H9 (cell line): ENCODE measurements at regions not wholly inside any gene's neighbourhood (a gene's known extent, or its start where the extent isn't known, plus 50 kb on each side); places are given as distances from the start of the nearest gene placed in this dataset.

Source experiments
- DNase-seq: peaks from one replicate; pipeline ENCODE4 v3.0.0-alpha.2; 2017
- H2AFZ ChIP-seq: one replicate; pipeline ENCODE4 v1.6.1; 2013; ENCODE audit warnings: mild to moderate bottlenecking, low read length, control low read depth, moderate library complexity
- H2AK5ac ChIP-seq: 2 replicates; pipeline ENCODE4 v1.6.1; 2013; ENCODE audit warnings: low read length, control low read depth, mixed read lengths; ENCODE audit not compliant: insufficient read length
- H2BK120ac ChIP-seq: one replicate; pipeline ENCODE4 v1.6.1; 2013; ENCODE audit warnings: low read depth, mild to moderate bottlenecking, low read length, control low read depth, inconsistent platforms; ENCODE audit not compliant: poor library complexity, severe bottlenecking
- H2BK12ac ChIP-seq: 2 replicates; pipeline ENCODE4 v1.6.1; 2013; ENCODE audit warnings: low read length, control low read depth, mixed read lengths, low read depth; ENCODE audit not compliant: insufficient read length
- H2BK15ac ChIP-seq: 2 replicates; pipeline ENCODE4 v1.6.1; 2013; ENCODE audit warnings: low read depth, low read length, control low read depth
- H2BK20ac ChIP-seq: one replicate; pipeline ENCODE4 v1.6.1; 2013; ENCODE audit warnings: low read depth, mild to moderate bottlenecking, low read length, control low read depth, inconsistent platforms; ENCODE audit not compliant: poor library complexity, severe bottlenecking
- H2BK5ac ChIP-seq: 2 replicates; pipeline ENCODE4 v1.6.1; 2013; ENCODE audit warnings: low read length, control low read depth, mixed read lengths; ENCODE audit not compliant: insufficient read length
- H3K14ac ChIP-seq: 2 replicates; pipeline ENCODE4 v1.6.1; 2013; ENCODE audit warnings: low read length, control low read depth; ENCODE audit not compliant: insufficient read depth
- H3K18ac ChIP-seq: 2 replicates; pipeline ENCODE4 v1.6.1; 2013; ENCODE audit warnings: low read depth, mild to moderate bottlenecking, mixed read lengths, low read length, control low read depth; ENCODE audit not compliant: insufficient read length
- H3K23ac ChIP-seq: 2 replicates; pipeline ENCODE4 v1.6.1; 2013; ENCODE audit warnings: low read length, control low read depth, mixed read lengths, low read depth; ENCODE audit not compliant: insufficient read length
- H3K23me2 ChIP-seq: 2 replicates; pipeline ENCODE4 v1.6.1; 2013; ENCODE audit warnings: low read depth, mild to moderate bottlenecking, mixed read lengths, low read length, control low read depth; ENCODE audit not compliant: insufficient read length, poor library complexity, severe bottlenecking
- H3K27ac ChIP-seq: 2 replicates; pipeline ENCODE4 v1.5.1; 2013; ENCODE audit warnings: low read length, control low read depth, mixed read lengths, low read depth; ENCODE audit not compliant: insufficient read length
- H3K27me3 ChIP-seq: 2 replicates; pipeline ENCODE4 v1.6.1; 2013; ENCODE audit warnings: low read length, control low read depth, inconsistent platforms; ENCODE audit not compliant: insufficient read depth
- H3K4ac ChIP-seq: 2 replicates; pipeline ENCODE4 v1.6.1; 2013; ENCODE audit warnings: low read depth, mild to moderate bottlenecking, control low read depth, inconsistent platforms, low read length, moderate library complexity
- H3K4me1 ChIP-seq: 2 replicates; pipeline ENCODE4 v1.6.1; 2013; ENCODE audit warnings: low read length, control low read depth, inconsistent platforms; ENCODE audit not compliant: insufficient read depth
- H3K4me2 ChIP-seq: 2 replicates; pipeline ENCODE4 v1.6.1; 2013; ENCODE audit warnings: low read length, control low read depth, mixed read lengths; ENCODE audit not compliant: insufficient read length, insufficient read depth
- H3K56ac ChIP-seq: 2 replicates; pipeline ENCODE4 v1.6.1; 2013; ENCODE audit warnings: low read depth, mild to moderate bottlenecking, mixed read lengths, low read length, control low read depth; ENCODE audit not compliant: insufficient read length
- H3K79me1 ChIP-seq: 2 replicates; pipeline ENCODE4 v1.6.1; 2013; ENCODE audit warnings: low read depth, mild to moderate bottlenecking, moderate library complexity, low read length, control low read depth, inconsistent platforms; ENCODE audit not compliant: insufficient read depth, poor library complexity, severe bottlenecking
- H3K79me2 ChIP-seq: 2 replicates; pipeline ENCODE4 v1.6.1; 2013; ENCODE audit warnings: low read length, control low read depth, inconsistent platforms; ENCODE audit not compliant: insufficient read depth
- H3K9ac ChIP-seq: 2 replicates; pipeline ENCODE4 v1.6.1; 2013; ENCODE audit warnings: low read length, control low read depth, mixed read lengths; ENCODE audit not compliant: insufficient read length; ENCODE audit errors: extremely low read depth
- H3K9me3 ChIP-seq: one replicate; pipeline ENCODE4 v1.6.1; 2013; ENCODE audit warnings: low read depth, low read length, inconsistent platforms; ENCODE audit not compliant: control insufficient read depth
- H3T11ph ChIP-seq: one replicate; pipeline ENCODE4 v1.6.1; 2013; ENCODE audit warnings: mild to moderate bottlenecking, low read length, control low read depth, inconsistent platforms
- H4K20me1 ChIP-seq: one replicate; pipeline ENCODE4 v1.6.1; 2013; ENCODE audit not compliant: control insufficient read depth, insufficient read length, insufficient read depth
- H4K5ac ChIP-seq: 2 replicates; pipeline ENCODE4 v1.6.1; 2013; ENCODE audit warnings: low read depth, mild to moderate bottlenecking, mixed read lengths, low read length, control low read depth; ENCODE audit not compliant: insufficient read length
- H4K8ac ChIP-seq: replicated peaks from 2 replicates; pipeline ENCODE4 v1.6.1; 2013; ENCODE audit warnings: low read length, control low read depth, mixed read lengths, low read depth; ENCODE audit not compliant: insufficient read length
- H4K91ac ChIP-seq: 2 replicates; pipeline ENCODE4 v1.6.1; 2013; ENCODE audit warnings: low read depth, mild to moderate bottlenecking, moderate library complexity, mixed read lengths, low read length, control low read depth; ENCODE audit not compliant: insufficient read length
- H3K27ac Mint-ChIP-seq, 3 experiments: 2 replicates in 2 of 3; 3 replicates in 1 of 3; pipeline ENCODE4 v1.8.0; 2020 to 2021; ENCODE audit warnings: mixed read lengths in 3 of 3, mild to moderate bottlenecking in 1 of 3, moderate library complexity in 1 of 3
- H3K27me3 Mint-ChIP-seq: 2 replicates; pipeline ENCODE4 v1.8.0; 2021; ENCODE audit warnings: low read depth, mild to moderate bottlenecking, moderate library complexity, mixed read lengths
- H3K36me3 Mint-ChIP-seq, 3 experiments: 2 replicates in 2 of 3; 3 replicates in 1 of 3; pipeline ENCODE4 v1.8.0; 2020 to 2021; ENCODE audit warnings: low read depth in 3 of 3, mixed read lengths in 3 of 3; ENCODE audit not compliant: insufficient read depth in 1 of 3
- H3K4me1 Mint-ChIP-seq, 2 experiments: 2 replicates each; pipeline ENCODE4 v1.8.0; 2020; ENCODE audit warnings: mixed read lengths in 2 of 2
- H3K4me3 Mint-ChIP-seq, 2 experiments: 2 replicates in 1 of 2; 3 replicates in 1 of 2; pipeline ENCODE4 v1.8.0; 2020 to 2021; ENCODE audit warnings: mild to moderate bottlenecking in 2 of 2, mixed read lengths in 2 of 2, moderate library complexity in 1 of 2
- H3K9me3 Mint-ChIP-seq, 2 experiments: 2 replicates in 1 of 2; 3 replicates in 1 of 2; pipeline ENCODE4 v1.8.0; 2020; ENCODE audit warnings: mild to moderate bottlenecking in 2 of 2, mixed read lengths in 2 of 2, moderate library complexity in 1 of 2
- WGBS: extraction: QIAGEN DNeasy Blood & Tissue Kit; methylation state at CpG from one replicate; pipeline ENCODE4 v1.1.7; 2013; ENCODE audit warnings: missing lambda C conversion rate, low lambda C conversion rate, mixed read lengths; ENCODE audit not compliant: insufficient read length; ENCODE audit errors: extremely low coverage; 5-methylcytosine and 5-hydroxymethylcytosine counted together
- TF ChIP-seq, protein P1 (sequence below): fragments of 200-600 bp; sonication (generic); conservative IDR thresholded peaks from 3 replicates; pipeline ENCODE4 v1.8.0; 2021; ENCODE audit warnings: antibody characterized with exemption, mild to moderate bottlenecking

DNA sequence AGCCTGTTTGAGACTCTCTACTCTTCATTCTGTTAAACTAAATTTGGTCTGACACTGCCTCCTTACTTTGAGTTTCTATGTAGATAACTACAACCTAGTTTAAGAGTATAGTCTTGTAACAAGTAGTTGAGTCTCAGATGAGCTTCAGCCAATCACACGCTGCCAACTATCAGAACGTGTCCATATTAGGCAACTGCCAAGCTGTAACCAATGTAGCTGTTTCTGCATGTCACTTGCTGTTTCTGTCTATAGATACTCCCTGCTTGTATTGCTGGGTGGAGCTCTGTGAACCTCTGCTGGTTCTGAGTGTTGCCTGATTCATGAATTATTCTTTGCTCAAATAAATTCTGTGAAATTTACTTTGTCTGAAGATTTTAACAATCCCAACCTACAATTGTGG, 452.6 kb upstream of the NR5A2 start:
- Mint-ChIP-seq H3K27ac (no peak overlapping the region), H3K4me1 (no peaks in the 10 kb centered on the region), H3K36me3 (peaks cover 2 to 10% (median 5%) of the 10 kb centered on the region in 3 experiments; a peak in 6 of 7 replicates), H3K27me3 (no peaks in the 10 kb centered on the region), H3K9me3 (peaks cover 8 to 9% of the 10 kb centered on the region in 2 experiments), H3K4me3 (no peak overlapping the region)
- Histone ChIP-seq H3T11ph (no peak overlapping the region), H2BK20ac (no peak overlapping the region), H3K27me3 (no peaks in the 10 kb centered on the region), H4K5ac (no peak overlapping the region), H3K79me1 (no peaks in the 10 kb centered on the region), H3K4me2 (no peak overlapping the region), H2BK120ac (no peak overlapping the region), H3K79me2 (no peaks in the 10 kb centered on the region), H2AK5ac (no peak overlapping the region), H3K9me3 (no peaks in the 10 kb centered on the region), H3K4me1 (no peaks in the 10 kb centered on the region), H2BK5ac (no peak overlapping the region), H3K4ac (no peak overlapping the region), H3K23me2 (no peaks in the 10 kb centered on the region), H2BK15ac (no peak overlapping the region), H3K9ac (no peak overlapping the region), H4K91ac (no peak overlapping the region), H4K20me1 (no peaks in the 10 kb centered on the region), H3K27ac (no peak overlapping the region), H3K23ac (no peak overlapping the region), H3K18ac (no peak overlapping the region), H2BK12ac (no peak overlapping the region), H2AFZ (no peak overlapping the region), H4K8ac (no peak overlapping the region), H3K14ac (no peak overlapping the region), H3K56ac (no peak overlapping the region)
- TF ChIP-seq, protein P1, sequence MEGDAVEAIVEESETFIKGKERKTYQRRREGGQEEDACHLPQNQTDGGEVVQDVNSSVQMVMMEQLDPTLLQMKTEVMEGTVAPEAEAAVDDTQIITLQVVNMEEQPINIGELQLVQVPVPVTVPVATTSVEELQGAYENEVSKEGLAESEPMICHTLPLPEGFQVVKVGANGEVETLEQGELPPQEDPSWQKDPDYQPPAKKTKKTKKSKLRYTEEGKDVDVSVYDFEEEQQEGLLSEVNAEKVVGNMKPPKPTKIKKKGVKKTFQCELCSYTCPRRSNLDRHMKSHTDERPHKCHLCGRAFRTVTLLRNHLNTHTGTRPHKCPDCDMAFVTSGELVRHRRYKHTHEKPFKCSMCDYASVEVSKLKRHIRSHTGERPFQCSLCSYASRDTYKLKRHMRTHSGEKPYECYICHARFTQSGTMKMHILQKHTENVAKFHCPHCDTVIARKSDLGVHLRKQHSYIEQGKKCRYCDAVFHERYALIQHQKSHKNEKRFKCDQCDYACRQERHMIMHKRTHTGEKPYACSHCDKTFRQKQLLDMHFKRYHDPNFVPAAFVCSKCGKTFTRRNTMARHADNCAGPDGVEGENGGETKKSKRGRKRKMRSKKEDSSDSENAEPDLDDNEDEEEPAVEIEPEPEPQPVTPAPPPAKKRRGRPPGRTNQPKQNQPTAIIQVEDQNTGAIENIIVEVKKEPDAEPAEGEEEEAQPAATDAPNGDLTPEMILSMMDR, result no peak
- DNase-seq, result no peak
- WGBS, result no CpG with 5 or more reads among the region's 2 CpGs
